ENCODE measurements at regions not wholly inside any gene's neighbourhood (a gene's known extent, or its start where the extent isn't known, plus 50 kb on each side); places are given as distances from the start of the nearest gene placed in this dataset.

GRCh38 chr3:148262980-148263379 is 434.7 kb upstream of the AGTR1 start:
- TF ChIP-seq CTCF (IDR thresholded peaks at IDR 0.05) (no peak), POLR2A (IDR thresholded peaks at IDR 0.05) (no peak)
